Upper lobe of right lung (tissue), 1 donor: ENCODE measurements at regions not wholly inside any gene's neighbourhood (a gene's known extent, or its start where the extent isn't known, plus 50 kb on each side); places are given as distances from the start of the nearest gene placed in this dataset.

Experiments used
- ATAC-seq: fragments of 200-7000 bp; cut with Tn5 transposase; one replicate; pipeline ENCODE4 v1.9.1; 2020; ENCODE audit warnings: mild to moderate bottlenecking, moderate library complexity
- DNase-seq: peaks from one replicate; pipeline ENCODE4 v3.0.0-alpha.2; 2020
- H3K27ac ChIP-seq: fragments of 200-600 bp; one replicate; pipeline ENCODE4 v1.8.0; 2022
- H3K27me3 ChIP-seq: fragments of 200-600 bp; one replicate; pipeline ENCODE4 v1.8.0; 2022; ENCODE audit warnings: mild to moderate bottlenecking
- H3K36me3 ChIP-seq: fragments of 200-600 bp; one replicate; pipeline ENCODE4 v1.8.0; 2022
- H3K4me1 ChIP-seq: fragments of 200-600 bp; one replicate; pipeline ENCODE4 v1.8.0; 2022
- H3K4me3 ChIP-seq: fragments of 200-600 bp; one replicate; pipeline ENCODE4 v1.8.0; 2022; ENCODE audit warnings: mild to moderate bottlenecking
- H3K9me3 ChIP-seq: fragments of 200-600 bp; one replicate; pipeline ENCODE4 v1.8.0; 2022
- intact Hi-C: fragments of 100-400 bp; cut with DNase I; formaldehyde crosslinking; loops from one replicate; pipeline ENCODE4 v1.11.0; 2022
- TF ChIP-seq, protein P1 (sequence below): fragments of 200-600 bp; IDR thresholded peaks from one replicate; pipeline ENCODE4 v1.8.0; 2022; ENCODE audit warnings: antibody characterized with exemption
- donor health status: DM: no; HTN: yes; CAD: no; lungs with severe emphysema.

DNA sequence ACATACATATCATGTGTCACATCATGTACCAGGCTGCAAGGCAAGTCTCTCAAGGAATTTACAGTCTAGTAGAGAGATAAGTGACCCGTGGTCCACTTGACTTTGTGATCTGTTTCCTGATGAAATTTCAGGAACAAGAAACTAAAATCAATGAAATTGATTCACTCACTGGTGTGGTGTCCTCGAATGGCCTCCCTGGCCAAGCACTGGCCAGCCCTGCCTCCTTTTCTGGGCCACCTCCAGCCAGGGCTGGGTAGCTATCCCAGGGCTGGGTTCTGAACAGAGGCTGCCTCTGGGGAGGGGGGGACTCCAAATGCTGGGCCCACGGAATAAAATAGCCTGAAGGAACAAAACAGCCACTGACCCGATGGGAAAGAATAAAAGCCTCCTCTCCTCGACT lies 182.2 kb downstream of the HERPUD2 start:
- Histone ChIP-seq H3K9me3 (no peaks in the 10 kb centered on the region), H3K4me3 (no peak overlapping the region), H3K4me1 (no peaks in the 10 kb centered on the region), H3K27ac (no peak overlapping the region), H3K36me3 (no peaks in the 10 kb centered on the region), H3K27me3 (no peaks in the 10 kb centered on the region)
- intact Hi-C loops, result no loop called here
- DNase-seq, result no peak
- ATAC-seq, result no peak
- TF ChIP-seq, protein P1, sequence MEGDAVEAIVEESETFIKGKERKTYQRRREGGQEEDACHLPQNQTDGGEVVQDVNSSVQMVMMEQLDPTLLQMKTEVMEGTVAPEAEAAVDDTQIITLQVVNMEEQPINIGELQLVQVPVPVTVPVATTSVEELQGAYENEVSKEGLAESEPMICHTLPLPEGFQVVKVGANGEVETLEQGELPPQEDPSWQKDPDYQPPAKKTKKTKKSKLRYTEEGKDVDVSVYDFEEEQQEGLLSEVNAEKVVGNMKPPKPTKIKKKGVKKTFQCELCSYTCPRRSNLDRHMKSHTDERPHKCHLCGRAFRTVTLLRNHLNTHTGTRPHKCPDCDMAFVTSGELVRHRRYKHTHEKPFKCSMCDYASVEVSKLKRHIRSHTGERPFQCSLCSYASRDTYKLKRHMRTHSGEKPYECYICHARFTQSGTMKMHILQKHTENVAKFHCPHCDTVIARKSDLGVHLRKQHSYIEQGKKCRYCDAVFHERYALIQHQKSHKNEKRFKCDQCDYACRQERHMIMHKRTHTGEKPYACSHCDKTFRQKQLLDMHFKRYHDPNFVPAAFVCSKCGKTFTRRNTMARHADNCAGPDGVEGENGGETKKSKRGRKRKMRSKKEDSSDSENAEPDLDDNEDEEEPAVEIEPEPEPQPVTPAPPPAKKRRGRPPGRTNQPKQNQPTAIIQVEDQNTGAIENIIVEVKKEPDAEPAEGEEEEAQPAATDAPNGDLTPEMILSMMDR, result no peak

DNA sequence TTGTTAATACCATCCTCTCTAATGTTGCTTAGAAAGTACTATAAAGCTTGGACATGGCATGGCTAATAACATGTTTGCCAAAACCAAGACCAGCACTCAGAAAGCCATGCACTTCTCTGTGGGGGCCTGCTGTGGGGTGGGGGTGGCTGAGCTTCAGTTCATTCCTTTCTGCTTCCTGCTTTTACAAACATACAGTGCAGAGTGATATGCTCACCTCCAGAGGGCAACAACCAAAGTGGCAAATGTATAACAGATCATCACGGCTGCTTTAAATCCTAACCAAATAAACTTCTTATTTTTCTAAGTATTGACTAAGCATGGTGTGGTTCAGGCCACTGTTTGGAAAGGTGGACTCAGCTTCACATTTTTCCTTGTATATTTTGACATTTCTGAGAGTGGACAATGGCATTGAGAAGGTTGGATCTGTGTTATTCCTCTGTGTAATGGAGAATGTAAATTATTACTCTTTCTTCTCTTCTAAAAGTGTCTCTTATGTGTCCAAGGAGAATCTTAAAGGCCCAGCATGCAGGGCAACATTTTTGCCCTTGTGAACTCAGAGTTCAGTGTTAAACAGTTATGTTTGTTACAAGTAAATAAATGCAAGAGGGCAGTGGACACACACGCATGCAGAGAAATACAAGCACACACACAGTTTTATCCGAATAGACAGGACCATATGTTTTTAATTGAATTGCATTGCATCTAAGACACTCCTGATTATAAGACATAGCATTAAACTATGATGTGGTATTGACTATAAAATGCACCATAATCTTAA lies 186.1 kb downstream of the HERPUD2 start:
- Histone ChIP-seq H3K27me3 (no peaks in the 10 kb centered on the region), H3K36me3 (no peaks in the 10 kb centered on the region), H3K4me3 (no peak overlapping the region), H3K27ac (no peak overlapping the region), H3K4me1 (no peaks in the 10 kb centered on the region), H3K9me3 (no peaks in the 10 kb centered on the region)
- TF ChIP-seq, protein P1, result no peak
- no peak for ATAC-seq
- no peak for DNase-seq
- intact Hi-C loops, result no loop called here

DNA sequence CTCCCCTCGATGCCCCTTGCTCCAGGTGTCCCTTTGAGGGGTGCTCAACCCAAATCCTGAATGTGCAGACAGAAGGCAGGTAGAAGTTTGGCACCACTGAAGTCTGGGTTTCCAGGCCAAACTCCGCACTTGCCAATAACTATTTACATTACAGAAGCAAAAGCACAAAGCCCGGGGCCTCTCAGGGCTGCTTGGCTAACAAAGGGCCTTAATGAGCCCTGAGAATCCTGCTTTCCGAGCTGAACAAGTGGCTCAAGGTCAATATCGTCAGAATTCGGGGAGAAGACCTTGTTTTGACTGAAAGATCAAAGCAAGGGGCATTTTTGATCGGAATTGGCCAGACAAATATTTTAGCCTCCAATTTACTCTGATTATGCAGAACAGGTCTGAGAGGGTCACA lies 189.9 kb downstream of the HERPUD2 start:
- no peak for DNase-seq
- no peaks in the 10 kb centered on the region for H3K36me3 ChIP-seq
- intact Hi-C loops, result no loop called here
- TF ChIP-seq, protein P1, result no peak
- H3K9me3 ChIP-seq, result no peaks in the 10 kb centered on the region
- no peak overlapping the region for H3K4me3 ChIP-seq
- H3K4me1 ChIP-seq, result no peaks in the 10 kb centered on the region
- no peak for ATAC-seq
- H3K27me3 ChIP-seq, result no peaks in the 10 kb centered on the region
- H3K27ac ChIP-seq, result no peak overlapping the region

DNA sequence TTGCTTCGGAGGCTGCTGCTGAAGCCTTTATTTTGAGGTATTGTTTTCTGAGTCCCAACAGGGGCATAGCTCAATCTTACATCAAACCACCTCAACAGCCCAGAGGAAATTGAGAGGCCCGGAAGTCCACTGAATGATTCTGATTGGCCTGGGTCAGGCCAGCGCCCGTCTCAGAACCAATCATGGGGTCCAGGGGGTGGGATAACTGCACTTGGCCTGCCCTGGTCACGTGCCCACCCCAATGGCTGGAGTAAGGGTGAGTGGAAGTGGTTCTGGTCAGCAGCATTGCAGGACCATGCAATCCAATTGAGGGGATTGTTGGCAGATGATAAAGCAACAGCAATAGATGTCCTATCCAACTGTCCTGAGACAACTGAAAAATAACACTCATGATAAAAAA lies 190.6 kb downstream of the HERPUD2 start:
- Histone ChIP-seq H3K27ac (no peak overlapping the region), H3K9me3 (no peaks in the 10 kb centered on the region), H3K36me3 (no peaks in the 10 kb centered on the region), H3K27me3 (no peaks in the 10 kb centered on the region), H3K4me3 (no peak overlapping the region), H3K4me1 (no peaks in the 10 kb centered on the region)
- TF ChIP-seq, protein P1, result no peak
- DNase-seq (no peak), ATAC-seq (no peak)
- intact Hi-C loops, result no loop called here

DNA sequence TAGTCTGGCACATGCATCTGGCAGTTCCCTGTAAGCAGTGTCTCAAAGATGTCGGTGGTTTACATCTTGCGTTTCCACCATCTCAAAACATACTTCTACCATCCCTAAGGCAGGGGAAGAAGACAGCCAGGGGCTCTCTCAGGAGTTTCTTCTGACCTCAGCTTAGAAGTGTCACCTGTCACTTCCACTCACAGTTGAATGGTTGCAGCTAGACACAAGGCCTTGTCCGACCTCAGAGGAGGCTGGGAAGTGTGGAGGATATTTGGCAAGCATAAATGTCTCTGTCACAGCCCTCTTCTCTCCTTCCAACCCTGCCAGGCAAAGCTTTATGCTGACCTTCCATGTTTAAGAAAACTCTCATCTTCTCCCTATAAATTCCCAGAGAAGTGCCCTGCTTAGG lies 193.3 kb downstream of the HERPUD2 start:
- intact Hi-C loops, result no loop called here
- TF ChIP-seq, protein P1, result no peak
- Histone ChIP-seq H3K27me3 (no peaks in the 10 kb centered on the region), H3K36me3 (no peaks in the 10 kb centered on the region), H3K27ac (no peak overlapping the region), H3K4me1 (no peaks in the 10 kb centered on the region), H3K4me3 (no peak overlapping the region), H3K9me3 (no peaks in the 10 kb centered on the region)
- ATAC-seq (no peak), DNase-seq (no peak)

DNA sequence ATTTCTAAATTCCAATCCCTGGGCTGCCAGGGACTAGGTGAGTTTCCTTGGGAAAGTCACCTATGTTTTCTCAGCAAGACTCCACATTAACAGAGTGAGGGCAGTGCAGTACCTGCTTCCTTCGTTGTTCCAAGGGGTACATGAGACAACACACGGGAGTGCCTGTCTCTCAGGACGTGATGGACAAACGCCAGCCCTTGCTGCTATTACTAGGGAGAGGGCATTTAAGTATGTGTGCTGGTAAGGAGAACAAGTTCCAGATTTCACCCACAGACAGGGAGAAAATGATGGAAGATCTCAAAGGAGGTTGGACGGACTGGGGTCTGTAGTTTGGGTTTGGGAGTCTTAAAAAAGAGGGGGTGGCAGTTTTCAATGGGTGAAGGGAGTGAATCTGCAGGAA lies 195.7 kb downstream of the HERPUD2 start:
- no peaks in the 10 kb centered on the region for H3K4me1 ChIP-seq
- no peak overlapping the region for H3K27ac ChIP-seq
- intact Hi-C loops, result no loop called here
- H3K9me3 ChIP-seq, result no peaks in the 10 kb centered on the region
- H3K27me3 ChIP-seq, result no peaks in the 10 kb centered on the region
- ATAC-seq, result no peak
- no peaks in the 10 kb centered on the region for H3K36me3 ChIP-seq
- DNase-seq, result no peak
- H3K4me3 ChIP-seq, result no peak overlapping the region
- TF ChIP-seq, protein P1, result no peak
